Adrenal gland (tissue), 5 donors: ENCODE measurements at regions not wholly inside any gene's neighbourhood (a gene's known extent, or its start where the extent isn't known, plus 50 kb on each side); places are given as distances from the start of the nearest gene placed in this dataset.

Experiments
- POLR2A ChIP-seq, 2 donors: fragments of 450-650 bp; IDR thresholded peaks; one replicate each; pipeline ENCODE4 v1.6.1; 2017; ENCODE audit warnings: antibody characterized with exemption in 2 of 2, mild to moderate bottlenecking in 2 of 2, moderate library complexity in 1 of 2
- TF ChIP-seq, protein P1 (sequence below), 6 experiments: fragments of 450-650 bp in 4 of 6; fragments of 200-600 bp in 2 of 6; sonication (generic) in 1 of 6; IDR thresholded peaks; 1 replicate in 5 of 6; 2 replicates in 1 of 6; pipeline versions ENCODE4 v1.5.1 to v1.8.0; 2016 to 2021; ENCODE audit warnings: antibody characterized with exemption in 6 of 6, mild to moderate bottlenecking in 2 of 6, moderate library complexity in 1 of 6
- donor health status: DM: no; HTN: no; CAD: no.

GRCh38 chr7:109224100-109224499 lies 654.4 kb downstream of the DNAJB9 start:
- TF ChIP-seq, protein P1, sequence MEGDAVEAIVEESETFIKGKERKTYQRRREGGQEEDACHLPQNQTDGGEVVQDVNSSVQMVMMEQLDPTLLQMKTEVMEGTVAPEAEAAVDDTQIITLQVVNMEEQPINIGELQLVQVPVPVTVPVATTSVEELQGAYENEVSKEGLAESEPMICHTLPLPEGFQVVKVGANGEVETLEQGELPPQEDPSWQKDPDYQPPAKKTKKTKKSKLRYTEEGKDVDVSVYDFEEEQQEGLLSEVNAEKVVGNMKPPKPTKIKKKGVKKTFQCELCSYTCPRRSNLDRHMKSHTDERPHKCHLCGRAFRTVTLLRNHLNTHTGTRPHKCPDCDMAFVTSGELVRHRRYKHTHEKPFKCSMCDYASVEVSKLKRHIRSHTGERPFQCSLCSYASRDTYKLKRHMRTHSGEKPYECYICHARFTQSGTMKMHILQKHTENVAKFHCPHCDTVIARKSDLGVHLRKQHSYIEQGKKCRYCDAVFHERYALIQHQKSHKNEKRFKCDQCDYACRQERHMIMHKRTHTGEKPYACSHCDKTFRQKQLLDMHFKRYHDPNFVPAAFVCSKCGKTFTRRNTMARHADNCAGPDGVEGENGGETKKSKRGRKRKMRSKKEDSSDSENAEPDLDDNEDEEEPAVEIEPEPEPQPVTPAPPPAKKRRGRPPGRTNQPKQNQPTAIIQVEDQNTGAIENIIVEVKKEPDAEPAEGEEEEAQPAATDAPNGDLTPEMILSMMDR (IDR thresholded peaks at IDR 0.05): no peak
- no peak for TF ChIP-seq POLR2A (IDR thresholded peaks at IDR 0.05)
